ENCODE measurements at regions not wholly inside any gene's neighbourhood (a gene's known extent, or its start where the extent isn't known, plus 50 kb on each side); places are given as distances from the start of the nearest gene placed in this dataset.

GRCh38 chr6:159425421-159425820, 256.2 kb downstream of the FNDC1 start:
- Histone ChIP-seq H3K27ac (no peak overlapping the region), H3K9me3 (no peaks in the 10 kb centered on the region), H3K27me3 (no peaks in the 10 kb centered on the region), H3K36me3 (no peaks in the 10 kb centered on the region), H3K4me3 (no peak overlapping the region), H3K4me1 (peaks cover 0 to 8% of the 10 kb centered on the region in 2 donors)
- TF ChIP-seq CTCF (IDR thresholded peaks at IDR 0.05): no peak
- peak; percentile 9 for DNase-seq (ENCODE audit: low spot score)

- Histone ChIP-seq H3K4me3 (no peak overlapping the region), H3K27ac (no peak overlapping the region), H3K36me3 (no peaks in the 10 kb centered on the region), H3K9me3 (no peaks in the 10 kb centered on the region), H3K4me1 (peaks cover 0 to 8% of the 10 kb centered on the region in 2 donors), H3K27me3 (no peaks in the 10 kb centered on the region)
- peak; percentile 56 for DNase-seq (ENCODE audit: low spot score)
- TF ChIP-seq CTCF (IDR thresholded peaks at IDR 0.05): no peak
Measured at GRCh38 chr6:159422041-159422984, 253.1 kb downstream of the FNDC1 start.

- Histone ChIP-seq H3K27ac (no peak overlapping the region), H3K36me3 (no peaks in the 10 kb centered on the region), H3K4me3 (no peak overlapping the region), H3K4me1 (peaks cover 0 to 8% of the 10 kb centered on the region in 2 donors), H3K9me3 (peaks cover 0 to 5% of the 10 kb centered on the region in 2 donors), H3K27me3 (no peaks in the 10 kb centered on the region)
- no peak for TF ChIP-seq CTCF (IDR thresholded peaks at IDR 0.05)
- DNase-seq (ENCODE audit: low spot score): peak; percentile 36
Measured at GRCh38 chr6:159421586-159421985, 252.4 kb downstream of the FNDC1 start.

- Histone ChIP-seq H3K4me1 (peaks cover 0 to 8% of the 10 kb centered on the region in 2 donors), H3K27me3 (no peaks in the 10 kb centered on the region), H3K4me3 (no peak overlapping the region), H3K36me3 (no peaks in the 10 kb centered on the region), H3K27ac (no peak overlapping the region), H3K9me3 (peaks cover 0 to 31% of the 10 kb centered on the region in 2 donors)
- no peak for TF ChIP-seq CTCF (IDR thresholded peaks at IDR 0.05)
- no peak for DNase-seq (ENCODE audit: low spot score)
Measured at GRCh38 chr6:159418997-159419396, 249.8 kb downstream of the FNDC1 start.

- no peak overlapping the region for H3K4me3 ChIP-seq
- H3K27ac ChIP-seq: no peak overlapping the region
- no peak for TF ChIP-seq CTCF (IDR thresholded peaks at IDR 0.05)
- peaks cover 0 to 31% of the 10 kb centered on the region in 2 donors for H3K9me3 ChIP-seq
- no peaks in the 10 kb centered on the region for H3K4me1 ChIP-seq
- H3K36me3 ChIP-seq: no peaks in the 10 kb centered on the region
- DNase-seq (ENCODE audit: low spot score): peak; percentile 21
- H3K27me3 ChIP-seq: no peaks in the 10 kb centered on the region
Measured at GRCh38 chr6:159416891-159417560, 247.8 kb downstream of the FNDC1 start.

Measured in right atrium auricular region (tissue), 2 donors.